ENCODE measurements at regions not wholly inside any gene's neighbourhood (a gene's known extent, or its start where the extent isn't known, plus 50 kb on each side); places are given as distances from the start of the nearest gene placed in this dataset.

- TF ChIP-seq CTCF (IDR thresholded peaks at IDR 0.05) = no peak
- TF ChIP-seq POLR2A (IDR thresholded peaks at IDR 0.05) = no peak
These were observed 201.3 kb downstream of the MAD2L1 start for GRCh38 chr4:119865389-119865788.

Data from adrenal gland (tissue), 5 donors.